Renal pelvis (tissue), 1 donor: ENCODE measurements at regions not wholly inside any gene's neighbourhood (a gene's known extent, or its start where the extent isn't known, plus 50 kb on each side); places are given as distances from the start of the nearest gene placed in this dataset.
A peak's percentile ranks its signal among the peaks of the same experiment; 100 is the strongest.

ENCODE experiments used
- DNase-seq: peaks from one replicate; pipeline ENCODE4 v3.0.0-alpha.2; 2013

DNA sequence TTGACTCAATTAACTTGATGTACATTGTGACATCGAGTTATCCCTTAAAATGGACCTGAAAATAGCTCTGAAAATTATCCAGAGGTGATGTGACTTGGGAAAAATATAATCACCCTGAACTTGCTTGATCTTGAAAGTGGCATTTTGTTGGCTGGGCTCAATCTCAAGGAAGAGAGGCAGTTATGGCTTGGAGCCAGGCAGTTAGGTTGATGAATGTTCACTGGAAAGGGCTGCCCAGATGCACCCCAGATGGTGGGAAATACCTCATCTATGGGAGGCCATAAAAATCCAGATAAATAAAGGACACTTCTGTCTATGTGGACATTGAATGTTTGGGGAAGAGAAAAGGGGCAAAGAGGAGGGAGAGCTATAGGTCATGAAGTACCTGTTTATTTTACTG, 55.7 kb upstream of the OR5AN1 start:
- no peak for DNase-seq

DNA sequence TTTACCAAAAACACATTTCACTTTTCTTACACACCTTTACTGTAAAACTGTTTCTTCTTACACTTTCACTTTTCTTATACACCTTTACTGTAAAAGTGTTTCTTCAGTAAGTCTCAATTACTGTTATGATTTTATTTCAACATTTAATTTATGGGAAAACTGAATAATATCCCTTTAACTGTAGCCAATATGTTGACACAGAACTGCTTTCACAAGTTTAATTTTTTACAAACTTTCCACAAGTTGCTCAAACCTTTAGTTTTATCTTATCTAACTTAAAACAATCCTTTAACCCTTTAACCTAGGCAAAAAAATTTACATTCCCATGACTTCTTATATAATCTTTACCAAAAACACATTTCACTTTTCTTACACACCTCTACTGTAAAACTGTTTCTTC, 63.3 kb upstream of the OR5AN1 start:
- DNase-seq, result no peak

DNA sequence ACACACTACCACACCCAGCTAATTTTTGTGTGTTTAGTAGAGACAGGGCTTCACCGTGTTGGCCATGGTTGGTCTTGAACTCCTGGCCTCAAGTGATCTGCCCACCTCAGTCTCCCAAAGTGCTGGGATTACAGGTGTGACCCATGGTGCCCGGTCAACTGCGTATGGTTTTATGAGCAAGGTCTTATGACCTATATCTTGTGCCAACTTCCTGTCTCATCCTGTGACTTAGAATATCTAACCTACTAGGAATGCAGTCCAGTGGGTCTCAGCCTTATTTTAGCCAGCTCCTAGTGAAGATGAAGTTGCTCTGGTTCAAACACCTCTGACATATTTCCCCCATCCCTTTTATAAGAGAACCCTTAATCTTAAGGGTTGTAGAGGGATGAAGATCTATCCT, 66.1 kb upstream of the OR5AN1 start:
- no peak for DNase-seq

DNA sequence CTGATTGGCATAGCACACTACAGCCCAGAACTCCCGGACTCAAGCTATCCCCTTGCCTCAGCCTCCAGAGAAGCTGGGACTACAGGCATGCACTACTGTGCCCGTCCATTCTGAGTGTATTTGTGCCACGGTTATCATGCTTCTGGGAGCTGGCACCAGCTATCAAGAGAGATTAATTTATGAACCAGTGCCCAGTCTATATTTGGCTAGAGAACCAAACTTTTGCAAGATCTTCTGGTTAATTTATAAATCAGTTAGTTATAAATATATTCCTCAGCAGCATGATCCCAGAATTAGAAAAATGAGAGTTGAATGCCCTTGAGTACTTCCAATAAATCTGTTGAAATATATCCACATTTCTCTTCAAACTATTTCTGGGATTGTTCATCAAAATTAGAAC, 67.5 kb upstream of the OR5AN1 start:
- DNase-seq, result no peak

DNA sequence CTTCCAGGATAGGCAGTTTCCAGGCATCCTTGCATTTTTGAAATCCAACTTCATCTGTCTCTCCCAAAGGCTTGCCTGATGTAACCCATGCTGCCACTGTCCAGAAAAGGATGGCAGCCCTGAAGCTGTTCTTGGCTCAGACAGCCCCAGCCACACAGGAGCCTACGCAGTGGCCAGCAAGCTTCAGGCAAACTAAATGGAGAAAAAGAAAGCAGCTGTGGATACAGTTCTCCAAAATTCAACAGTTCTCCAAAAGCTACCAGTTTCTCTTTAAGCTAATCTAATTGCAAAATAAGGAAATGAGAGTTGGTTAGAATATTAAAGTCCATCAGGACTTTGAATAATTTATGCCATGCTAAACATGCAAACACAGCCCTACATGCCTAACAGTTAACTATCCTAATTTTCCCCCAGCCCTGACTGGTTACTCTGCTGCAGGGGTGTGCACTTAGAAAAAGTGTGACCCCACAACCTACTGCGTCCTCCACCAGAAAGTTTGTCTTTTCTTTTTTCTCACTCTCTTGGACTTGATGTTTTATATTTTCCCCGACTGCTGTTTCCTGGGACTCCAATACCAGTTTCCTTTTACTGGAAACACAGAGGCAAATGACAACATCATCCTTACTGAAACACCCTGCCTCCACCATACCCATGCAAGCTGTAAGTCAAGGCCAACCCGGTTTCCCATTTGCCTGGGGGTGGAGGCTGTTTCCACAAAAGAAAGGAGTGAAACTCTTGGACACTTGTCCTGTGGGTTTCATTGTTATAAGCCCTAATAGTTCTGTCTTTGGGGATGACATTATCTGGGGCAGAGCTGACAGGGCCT, 69.1 kb upstream of the OR5AN1 start:
- no peak for DNase-seq

DNA sequence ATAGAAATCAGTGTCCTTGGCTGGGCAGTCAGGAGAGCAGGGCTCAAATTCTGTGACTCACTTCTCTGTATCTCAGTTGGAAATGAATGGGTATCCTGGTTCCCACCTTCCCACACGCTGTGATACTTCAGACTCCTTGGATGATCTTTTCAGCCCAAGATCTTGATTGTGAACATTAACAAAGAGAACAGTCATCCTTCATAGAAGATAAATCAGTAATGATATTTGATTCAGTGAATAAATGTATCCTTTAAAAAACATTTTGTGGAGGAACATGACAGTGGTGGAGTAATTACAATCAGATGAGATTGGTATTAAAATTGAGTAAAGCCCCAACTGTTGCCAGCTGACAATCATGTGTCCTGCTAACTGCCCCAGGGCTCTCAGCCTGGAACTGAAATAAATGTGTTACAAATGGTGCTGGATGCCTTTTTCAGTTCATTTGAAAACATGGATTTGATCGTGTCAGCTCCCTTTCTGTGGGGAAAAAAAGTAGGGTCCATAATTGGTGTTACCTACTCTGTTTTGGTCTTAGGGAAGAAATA, 72.9 kb upstream of the OR5AN1 start:
- no peak for DNase-seq

DNA sequence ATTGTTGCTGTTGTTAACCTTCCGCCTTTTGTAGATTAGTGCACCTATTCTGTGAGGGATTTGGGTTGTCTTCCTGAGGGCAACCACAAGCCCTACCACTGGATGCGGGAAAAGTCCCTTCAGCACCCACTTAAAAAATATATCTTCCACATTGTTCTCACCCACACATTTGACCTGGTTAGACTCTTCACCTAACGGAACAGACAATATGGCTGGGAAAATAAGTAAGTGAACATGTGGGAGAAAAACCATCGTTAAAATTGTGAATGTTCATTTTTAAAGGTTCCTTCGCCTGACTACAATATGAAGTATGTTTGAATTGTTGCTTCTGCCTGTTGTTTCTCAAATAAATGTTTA, 72.0 kb upstream of the MPEG1 start:
- DNase-seq, result no peak

DNA sequence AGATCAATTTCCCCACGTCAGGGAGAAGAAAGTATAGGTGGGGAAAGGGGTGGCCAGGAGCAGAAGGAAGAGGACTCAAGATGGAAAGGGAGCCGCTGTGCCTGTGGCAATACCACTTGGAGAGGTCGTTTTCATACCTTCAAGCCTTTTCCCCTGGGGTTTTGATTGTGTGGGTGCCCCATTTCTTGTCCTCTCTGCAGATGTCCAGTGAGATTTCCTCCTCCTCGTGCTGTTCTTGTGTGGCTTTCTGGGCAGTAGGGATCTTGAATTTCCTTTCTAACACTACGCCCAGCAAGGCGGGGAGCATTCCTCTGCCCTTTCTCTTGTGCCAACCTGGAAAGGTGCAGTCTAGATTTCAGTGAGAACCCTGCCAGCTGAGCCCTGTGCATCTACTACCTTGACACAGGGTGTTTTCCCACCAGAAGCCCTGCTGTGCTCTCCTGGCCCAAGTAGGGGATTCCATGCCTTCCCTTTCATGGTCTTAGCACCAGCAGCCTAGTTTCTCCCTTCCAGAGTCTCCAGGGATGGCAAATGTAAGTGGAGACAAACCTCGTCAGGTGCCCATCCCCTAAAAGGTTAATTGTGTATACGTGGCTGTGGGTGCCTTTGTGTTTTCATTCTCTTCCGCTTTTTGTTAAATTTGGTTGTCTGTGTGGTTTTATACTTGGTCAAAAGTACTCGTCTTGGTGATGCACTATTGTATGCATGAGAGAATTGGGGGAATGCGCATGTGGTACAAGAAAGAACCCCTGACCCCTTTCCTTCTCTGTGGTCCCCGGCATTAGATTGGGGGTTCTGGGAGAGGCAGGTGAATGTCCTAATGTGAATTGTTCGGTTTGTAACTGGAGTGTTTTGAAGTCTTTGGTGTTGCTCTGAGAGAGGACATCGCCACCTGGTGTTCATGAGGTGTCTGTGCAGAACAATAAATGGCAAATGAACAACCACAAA, 71.4 kb upstream of the MPEG1 start:
- peak; percentile 50 for DNase-seq

DNA sequence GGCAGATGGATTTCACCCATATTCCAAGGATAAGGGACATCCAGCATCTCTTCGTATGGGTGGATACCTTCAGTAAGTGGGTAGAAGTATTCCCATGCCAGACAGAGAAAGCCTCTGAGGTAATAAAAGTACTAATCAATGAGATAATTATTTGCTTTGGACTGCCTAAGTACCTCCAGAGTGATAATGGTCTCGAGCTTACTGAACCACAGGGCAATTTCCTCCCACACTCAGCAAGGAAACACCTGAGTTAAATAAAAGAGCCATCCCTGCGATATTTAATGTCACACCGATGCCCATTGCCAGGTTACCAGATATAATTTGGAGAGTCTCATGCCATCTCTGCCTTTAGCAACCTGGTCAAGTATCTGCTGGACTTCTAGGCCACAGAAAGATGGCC, 70.6 kb upstream of the MPEG1 start:
- DNase-seq, result no peak

DNA sequence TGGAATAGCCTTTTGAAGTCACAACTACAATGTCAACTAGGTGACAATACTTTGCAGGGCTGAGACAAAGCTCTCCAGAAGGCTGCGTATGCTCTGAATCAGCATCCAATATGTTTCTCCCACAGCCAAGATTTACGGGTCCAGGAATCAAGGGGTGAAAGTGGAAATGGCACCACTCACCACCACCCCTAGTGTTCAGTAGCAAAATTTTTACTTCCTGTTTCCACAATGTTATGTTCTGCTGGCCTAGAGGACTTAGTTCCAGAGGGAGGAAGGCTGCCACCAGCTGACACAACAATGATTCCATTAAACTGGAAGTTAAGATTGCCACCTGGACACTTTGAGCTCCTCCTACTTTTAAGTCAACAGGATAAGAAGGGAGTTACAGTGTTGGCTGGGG, 68.5 kb upstream of the MPEG1 start:
- DNase-seq, result no peak

DNA sequence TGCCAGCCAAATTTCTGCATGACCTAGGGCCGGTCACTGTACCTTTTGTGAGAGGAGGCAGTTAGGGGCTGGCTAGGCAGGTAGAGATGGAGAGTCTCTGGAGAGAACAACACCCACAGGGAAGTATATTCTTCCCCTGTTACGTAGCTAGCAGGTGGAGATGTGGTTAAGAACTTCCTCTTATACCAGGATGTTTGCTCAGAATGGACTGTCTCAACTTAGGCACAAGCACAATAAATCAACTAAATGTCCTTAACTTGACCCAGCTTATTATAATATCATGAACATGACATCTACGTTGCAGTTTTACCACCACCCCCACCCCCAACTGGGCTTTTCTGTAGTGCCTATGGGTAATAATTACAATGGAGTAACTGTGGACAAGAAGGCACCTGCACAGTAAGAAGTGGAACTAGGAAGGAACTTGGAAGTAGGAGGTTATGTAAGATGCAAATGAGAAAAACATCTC, 60.7 kb upstream of the MPEG1 start:
- DNase-seq, result no peak

DNA sequence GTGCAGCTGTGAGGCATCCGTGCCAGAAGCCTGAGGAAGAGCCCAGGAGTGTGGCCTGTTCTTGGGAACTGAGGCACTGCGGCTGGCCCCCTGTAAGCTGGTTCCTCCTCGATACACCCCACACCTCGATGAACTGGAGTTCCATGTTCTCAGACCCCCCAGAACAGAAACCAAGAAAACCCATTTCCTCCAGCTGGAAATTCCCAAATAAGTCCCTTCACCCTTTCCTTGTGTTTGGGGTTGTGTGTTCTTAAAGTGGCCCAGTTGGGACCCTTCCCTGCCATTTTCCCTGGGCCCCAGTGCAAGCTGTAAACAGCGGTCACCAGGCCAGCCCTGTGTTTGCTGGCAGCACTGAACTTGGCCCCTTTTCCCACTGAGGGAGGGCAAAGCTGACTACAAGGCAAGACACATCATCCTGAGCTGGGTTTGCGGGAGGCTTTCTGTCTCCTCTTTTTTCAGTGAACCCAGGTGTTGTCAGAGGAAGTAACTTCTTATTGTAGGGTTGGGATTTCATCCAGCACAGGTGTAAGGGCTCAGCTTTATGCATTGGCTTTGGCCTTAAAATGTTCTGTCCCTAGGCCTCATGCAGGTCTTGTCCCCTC, 60.1 kb upstream of the MPEG1 start:
- DNase-seq, result no peak

DNA sequence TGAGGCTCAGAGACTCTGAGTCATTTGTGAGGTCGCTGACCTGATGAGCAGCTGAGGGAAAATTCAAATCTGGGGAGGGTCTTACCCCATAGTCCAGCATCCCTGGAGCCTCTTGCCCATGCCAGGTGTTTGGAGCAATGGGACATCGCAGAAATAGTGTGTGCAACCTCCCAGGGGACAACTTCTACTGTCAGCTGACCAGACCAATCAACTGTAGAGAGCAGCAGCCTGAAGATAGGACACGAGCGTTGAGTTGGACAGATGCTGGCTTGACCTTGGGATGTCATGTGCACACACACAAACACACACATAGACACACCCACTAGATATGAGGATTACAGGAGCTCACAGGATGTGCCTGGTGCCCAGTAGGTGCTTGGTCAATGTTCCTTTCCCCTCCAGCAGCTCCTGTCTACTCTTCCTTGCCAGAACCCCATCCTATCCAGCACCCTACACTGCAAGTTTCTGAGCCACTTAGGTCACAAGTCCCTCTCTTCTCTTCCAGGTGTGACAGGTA, 59.1 kb upstream of the MPEG1 start:
- no peak for DNase-seq

DNA sequence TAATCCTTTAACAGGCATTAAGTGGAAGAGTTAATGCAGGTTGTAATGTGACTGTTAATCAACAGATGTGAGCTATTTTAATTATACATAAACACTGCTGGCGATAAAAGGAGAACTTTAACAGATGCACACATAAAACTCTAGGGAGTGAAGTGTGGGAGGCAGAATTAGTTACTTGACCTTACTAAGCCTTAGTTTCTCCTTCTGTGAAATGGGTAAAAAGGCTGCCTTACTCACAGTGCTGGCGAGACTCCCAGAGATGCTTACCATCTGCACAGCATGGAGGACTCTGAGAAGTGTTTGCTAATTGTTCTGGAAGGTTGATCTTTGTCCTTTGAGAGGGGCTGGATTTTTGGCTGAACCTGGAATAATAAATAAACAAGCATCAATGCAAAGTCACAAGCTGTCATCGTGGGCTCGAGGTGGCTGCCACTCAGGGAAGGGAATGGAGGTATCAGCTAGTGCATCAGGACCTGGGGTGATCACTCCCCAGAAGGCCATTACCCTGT, 58.6 kb upstream of the MPEG1 start:
- no peak for DNase-seq

DNA sequence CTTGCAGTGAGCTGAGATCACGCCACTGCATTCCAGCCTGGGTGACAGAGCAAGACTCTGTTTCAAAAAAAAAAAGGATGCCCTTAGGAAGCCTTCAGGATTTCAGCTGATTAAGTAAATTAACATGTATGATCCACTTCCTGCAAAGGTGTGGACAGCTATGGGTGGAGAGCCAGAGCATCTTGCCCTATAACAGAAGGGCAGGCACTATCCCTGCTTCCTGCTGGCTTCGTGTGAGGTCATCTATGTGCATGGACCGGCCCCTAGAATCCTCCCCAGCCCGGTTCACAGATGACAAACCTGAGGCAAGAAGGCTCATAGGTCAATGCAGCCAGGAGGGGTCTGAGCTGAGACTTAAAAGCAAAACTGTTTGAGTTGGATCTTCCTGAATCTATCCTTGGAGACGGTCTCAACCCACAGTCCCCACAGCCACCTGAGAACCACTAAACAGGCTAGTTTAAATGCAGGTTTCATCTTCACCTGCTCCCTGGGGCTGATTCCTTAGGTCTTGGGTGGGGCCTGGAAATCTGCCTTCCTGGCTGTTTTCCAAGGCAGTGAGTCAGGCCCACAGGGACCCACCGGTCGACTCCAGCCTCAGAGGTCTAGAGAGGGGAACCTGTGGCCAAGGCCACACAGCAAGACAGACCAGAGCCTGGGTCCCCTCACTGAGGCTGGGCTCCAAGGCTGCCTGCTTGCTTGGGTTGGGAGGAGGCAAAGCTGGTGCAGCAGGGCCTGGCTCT, 55.2 kb upstream of the MPEG1 start:
- no peak for DNase-seq

DNA sequence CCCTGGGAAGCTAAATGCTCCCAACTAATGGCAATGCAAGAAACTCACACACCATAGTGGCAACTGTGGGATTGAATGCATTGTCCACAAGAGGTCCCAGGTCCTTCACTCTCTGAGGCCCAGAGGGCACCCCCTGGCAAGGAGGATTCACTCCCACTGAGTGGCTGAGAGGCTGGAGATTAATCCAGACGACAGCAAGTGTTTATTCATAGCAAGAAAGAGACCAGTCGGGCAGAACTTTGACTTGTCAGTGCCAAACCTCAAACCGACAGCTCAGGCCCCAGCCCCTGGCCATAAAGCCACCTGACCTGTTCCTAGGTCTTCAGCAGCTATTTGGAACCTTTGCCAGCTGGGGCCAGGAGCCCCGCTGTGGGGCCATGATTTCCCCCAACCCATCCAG, 54.5 kb upstream of the MPEG1 start:
- no peak for DNase-seq

DNA sequence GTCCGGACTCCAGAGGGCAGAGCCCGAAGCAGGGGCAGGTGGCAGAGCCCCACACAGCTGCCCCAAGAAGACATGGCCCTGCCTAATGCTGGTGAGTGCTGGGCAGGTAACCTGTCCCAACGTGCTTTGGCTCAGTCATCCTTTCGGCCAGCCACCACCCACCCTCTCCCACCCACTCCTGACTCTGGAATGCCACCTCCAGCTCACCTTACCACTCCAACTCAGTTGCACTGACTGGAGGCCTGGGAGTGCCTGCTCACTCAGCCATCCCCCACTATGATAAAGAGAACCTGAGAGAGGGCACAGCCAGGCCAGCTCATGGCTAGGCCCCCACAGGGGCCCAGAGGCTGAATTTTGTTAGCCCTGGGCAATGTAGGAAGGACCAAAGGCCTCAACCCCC, 53.8 kb upstream of the MPEG1 start:
- DNase-seq, result no peak

DNA sequence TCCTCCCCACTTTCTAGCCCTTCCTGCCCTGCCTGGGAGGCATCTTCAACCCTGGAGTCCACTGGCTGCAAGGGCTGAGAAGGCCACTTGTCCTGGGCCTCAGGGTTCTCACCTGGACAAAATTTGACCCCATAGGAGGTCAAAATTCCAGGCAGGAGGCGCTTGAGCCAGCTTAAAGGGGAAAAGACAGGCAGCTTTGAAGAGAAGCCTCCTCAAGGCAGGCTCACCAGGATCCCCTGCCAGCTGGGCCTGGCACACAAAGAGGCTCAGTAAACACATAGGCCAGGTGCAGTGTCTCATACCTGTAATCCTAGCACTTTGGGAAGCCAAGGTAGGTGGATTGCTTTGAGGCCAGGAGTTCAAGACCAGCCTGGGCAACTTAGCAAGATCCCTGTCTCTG, 53.0 kb upstream of the MPEG1 start:
- no peak for DNase-seq

DNA sequence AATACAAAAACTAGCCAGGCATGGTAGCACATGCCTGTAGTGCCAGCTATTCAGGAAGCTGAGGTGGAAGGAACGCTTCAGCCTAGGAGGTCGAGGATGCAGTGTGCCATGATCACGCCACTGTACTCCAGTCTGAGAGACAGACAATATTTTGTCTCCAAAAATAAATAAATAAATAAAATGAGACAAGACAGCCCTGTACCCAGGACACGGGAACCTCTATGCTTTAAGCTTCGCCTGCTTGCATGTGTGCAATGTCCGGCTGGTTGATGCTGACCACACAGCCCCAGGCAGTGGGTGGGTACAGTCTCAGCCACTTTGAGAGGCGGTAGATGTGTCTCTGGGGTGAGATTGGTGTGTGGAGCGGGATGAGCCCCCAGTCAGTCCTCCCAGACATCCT, 52.0 kb upstream of the MPEG1 start:
- no peak for DNase-seq

DNA sequence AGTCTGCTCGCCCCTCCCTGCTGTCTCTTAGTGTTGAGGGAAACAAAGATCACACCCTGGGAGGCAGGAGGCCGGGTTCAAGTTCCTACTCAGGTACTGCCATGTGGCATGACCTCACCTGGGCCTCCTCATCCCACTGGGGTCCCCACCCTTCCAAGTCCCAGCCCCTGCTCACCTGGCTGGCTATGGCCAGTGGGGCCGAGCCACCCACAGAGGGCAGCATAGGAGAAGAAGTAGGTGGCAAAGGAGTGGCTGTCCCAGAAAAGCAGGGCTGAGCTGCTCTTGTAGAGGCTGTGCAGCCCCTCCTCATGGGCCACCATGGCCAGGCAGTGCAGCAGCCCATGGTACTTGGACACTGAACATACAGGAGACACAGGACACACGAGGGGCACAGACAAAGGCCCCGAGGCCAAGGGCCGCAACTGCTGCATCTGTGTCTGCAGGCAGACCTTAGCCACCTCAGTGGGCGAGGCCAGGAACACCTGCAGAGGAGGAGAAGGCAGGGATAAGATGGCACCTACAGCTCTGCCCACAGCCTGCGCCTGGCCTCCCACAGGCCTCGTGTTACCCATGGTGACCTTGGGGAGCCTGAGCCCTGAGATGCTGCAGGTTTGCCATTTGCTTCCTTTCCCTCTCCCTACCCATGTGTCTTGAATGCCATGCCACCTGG, 50.6 kb upstream of the MPEG1 start:
- no peak for DNase-seq
